ENCODE measurements at regions not wholly inside any gene's neighbourhood (a gene's known extent, or its start where the extent isn't known, plus 50 kb on each side); places are given as distances from the start of the nearest gene placed in this dataset.

DNA sequence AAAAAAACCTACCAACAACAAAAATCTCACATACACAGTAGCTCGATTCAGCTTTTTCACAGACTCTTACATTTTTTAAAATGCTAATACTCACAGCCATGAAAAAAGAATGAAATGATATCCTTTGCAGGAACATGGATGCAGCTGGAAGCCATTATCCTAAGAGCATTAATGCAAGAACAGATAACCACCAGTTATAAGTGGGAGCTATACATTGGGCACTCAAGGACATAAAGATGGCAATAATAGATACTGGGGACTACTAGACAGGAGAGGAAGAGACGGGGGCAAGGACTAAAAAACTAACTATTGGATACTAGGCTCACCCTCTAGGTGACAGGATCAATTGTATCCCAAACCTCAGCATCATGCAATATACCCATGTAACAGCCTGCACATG is 90.3 kb upstream of the CCNH start:
- no peak for TF ChIP-seq EP300 (IDR thresholded peaks at IDR 0.05; ENCODE audit: low read depth)

DNA sequence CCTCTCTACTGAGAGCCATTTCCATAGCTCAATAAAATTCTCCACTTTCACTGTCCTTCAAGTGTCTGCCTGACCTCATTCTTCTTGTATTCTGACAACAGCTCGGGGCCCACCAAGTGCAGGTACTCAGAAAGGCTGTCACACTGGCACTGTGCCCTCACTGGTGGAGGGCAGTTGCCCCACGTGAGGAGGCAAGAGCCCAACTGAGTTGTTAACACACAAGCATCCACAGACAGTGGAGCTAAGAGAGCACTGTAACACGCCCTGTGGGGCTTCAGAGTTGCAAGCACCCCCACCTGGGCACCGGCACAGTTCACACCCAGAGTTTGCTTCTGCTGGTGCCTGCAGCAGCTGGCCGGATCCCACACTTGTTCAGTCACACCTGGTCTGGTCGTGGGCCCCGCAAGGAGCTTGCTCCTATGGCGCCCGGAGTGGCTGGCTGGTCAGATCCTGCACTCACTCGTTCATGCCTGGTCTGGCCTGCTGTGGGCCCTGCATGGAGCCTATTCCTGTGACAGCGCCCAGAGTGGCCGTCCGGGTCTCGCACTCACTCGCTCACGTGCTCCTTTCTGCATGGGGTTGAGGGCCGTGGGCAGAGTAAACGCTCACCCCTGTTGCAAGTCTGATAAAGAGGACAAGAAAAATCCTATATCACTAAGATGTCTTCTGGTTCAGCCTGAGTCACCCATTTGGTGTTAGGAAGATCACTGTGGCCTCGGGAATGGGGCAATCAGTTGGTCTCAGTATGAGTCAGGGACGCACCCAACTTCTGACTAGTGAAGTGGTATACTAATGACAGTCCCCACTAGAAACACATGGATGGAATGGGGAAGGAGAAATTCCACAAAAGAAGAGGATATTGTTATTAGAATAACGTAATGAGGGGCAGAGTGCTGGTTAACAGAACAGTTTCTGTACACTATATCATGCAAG is 87.0 kb upstream of the CCNH start:
- Histone ChIP-seq H3K36me3 (no peaks in the 10 kb centered on the region), H3K27me3 (no peaks in the 10 kb centered on the region), H3K4me1 (no peaks in the 10 kb centered on the region), H3K9me3 (no peaks in the 10 kb centered on the region), H3K27ac (no peak overlapping the region), H3K4me3 (no peak overlapping the region)
- intact Hi-C loops (cut with DNase I; ENCODE audit: low total_unique reads), result no loop called here
- TF ChIP-seq POLR2A (IDR thresholded peaks at IDR 0.05) (no peak), POLR2AphosphoS5 (IDR thresholded peaks at IDR 0.05) (no peak), EP300 (IDR thresholded peaks at IDR 0.05; ENCODE audit: low read depth) (no peak)
- TF ChIP-seq, protein P1, sequence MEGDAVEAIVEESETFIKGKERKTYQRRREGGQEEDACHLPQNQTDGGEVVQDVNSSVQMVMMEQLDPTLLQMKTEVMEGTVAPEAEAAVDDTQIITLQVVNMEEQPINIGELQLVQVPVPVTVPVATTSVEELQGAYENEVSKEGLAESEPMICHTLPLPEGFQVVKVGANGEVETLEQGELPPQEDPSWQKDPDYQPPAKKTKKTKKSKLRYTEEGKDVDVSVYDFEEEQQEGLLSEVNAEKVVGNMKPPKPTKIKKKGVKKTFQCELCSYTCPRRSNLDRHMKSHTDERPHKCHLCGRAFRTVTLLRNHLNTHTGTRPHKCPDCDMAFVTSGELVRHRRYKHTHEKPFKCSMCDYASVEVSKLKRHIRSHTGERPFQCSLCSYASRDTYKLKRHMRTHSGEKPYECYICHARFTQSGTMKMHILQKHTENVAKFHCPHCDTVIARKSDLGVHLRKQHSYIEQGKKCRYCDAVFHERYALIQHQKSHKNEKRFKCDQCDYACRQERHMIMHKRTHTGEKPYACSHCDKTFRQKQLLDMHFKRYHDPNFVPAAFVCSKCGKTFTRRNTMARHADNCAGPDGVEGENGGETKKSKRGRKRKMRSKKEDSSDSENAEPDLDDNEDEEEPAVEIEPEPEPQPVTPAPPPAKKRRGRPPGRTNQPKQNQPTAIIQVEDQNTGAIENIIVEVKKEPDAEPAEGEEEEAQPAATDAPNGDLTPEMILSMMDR (IDR thresholded peaks at IDR 0.05), result no peak
- DNase-seq, result no peak
- 85 to 96% methylated on average over 8 to 21 of the region's 21 CpGs for WGBS, 2 donors (ENCODE audit: low coverage in 1 of 2)
- in situ Hi-C loops (cut with MboI; ENCODE audit: low pct_ligation_motif_present in 1 of 4, low pct_unique_long_range_greater_than_20kb in 1 of 4, low sequenced_read_pairs in 3 of 4), result no loop called here

More for the DNA sequence above, 90.3 kb upstream of the CCNH start:
- Histone ChIP-seq H3K27me3 (no peaks in the 10 kb centered on the region), H3K27ac (no peak overlapping the region), H3K4me3 (no peak overlapping the region), H3K36me3 (no peaks in the 10 kb centered on the region), H3K4me1 (no peaks in the 10 kb centered on the region), H3K9me3 (no peaks in the 10 kb centered on the region)
- WGBS, 2 donors (ENCODE audit: low coverage in 1 of 2), result 40 to 54% methylated on average over 2 of the region's 2 CpGs
- in situ Hi-C loops (cut with MboI; ENCODE audit: low pct_ligation_motif_present in 1 of 4, low pct_unique_long_range_greater_than_20kb in 1 of 4, low sequenced_read_pairs in 3 of 4) (no loop called here), intact Hi-C loops (cut with DNase I; ENCODE audit: low total_unique reads) (no loop called here)
- DNase-seq, result no peak
